Fibroblast of lung (primary cell): ENCODE measurements at regions not wholly inside any gene's neighbourhood (a gene's known extent, or its start where the extent isn't known, plus 50 kb on each side); places are given as distances from the start of the nearest gene placed in this dataset.

Experiments
- DNase-seq, 2 donors: peaks; one replicate each; pipeline versions ENCODE4 v3.0.0 to v3.0.0-alpha.2; 2010; ENCODE audit warnings: low read depth in 2 of 2
- H2AFZ ChIP-seq: 2 replicates; pipeline ENCODE4 v1.5.1; 2012; ENCODE audit warnings: low read length, control low read depth, inconsistent platforms
- H3K27ac ChIP-seq: 2 replicates; pipeline ENCODE4 v1.5.1; 2011; ENCODE audit warnings: low read length, control low read depth; ENCODE audit not compliant: insufficient read depth
- H3K27me3 ChIP-seq: 2 replicates; pipeline ENCODE4 v1.5.1; 2011; ENCODE audit warnings: mild to moderate bottlenecking, low read length; ENCODE audit not compliant: control insufficient read depth, insufficient read depth
- H3K36me3 ChIP-seq: 2 replicates; pipeline ENCODE4 v1.5.1; 2011; ENCODE audit warnings: low read length; ENCODE audit not compliant: control insufficient read depth, insufficient read depth
- H3K4me1 ChIP-seq: 2 replicates; pipeline ENCODE4 v1.5.1; 2011; ENCODE audit warnings: low read length; ENCODE audit not compliant: control insufficient read depth, insufficient read depth; ENCODE audit errors: extremely low read depth
- H3K4me2 ChIP-seq: 2 replicates; pipeline ENCODE4 v1.5.1; 2011; ENCODE audit warnings: low read length, control low read depth; ENCODE audit not compliant: insufficient read depth; ENCODE audit errors: extremely low read depth
- H3K4me3 ChIP-seq, 4 experiments: fragments of 200-600 bp in 1 of 4; sonication (generic) in 1 of 4; replicated peaks in 1 of 4; 2 replicates each; pipeline ENCODE4 v1.5.1; 2011 to 2016; ENCODE audit warnings: low read length in 4 of 4, low read depth in 3 of 4, mild to moderate bottlenecking in 3 of 4, control low read depth in 2 of 4, inconsistent platforms in 1 of 4, mixed read lengths in 1 of 4; ENCODE audit not compliant: insufficient read depth in 1 of 4; ENCODE audit errors: control extremely low read depth in 1 of 4
- H3K79me2 ChIP-seq: 2 replicates; pipeline ENCODE4 v1.5.1; 2012; ENCODE audit warnings: mild to moderate bottlenecking, low read length, inconsistent platforms; ENCODE audit not compliant: control insufficient read depth, insufficient read depth
- H3K9ac ChIP-seq: 2 replicates; pipeline ENCODE4 v1.5.1; 2011; ENCODE audit warnings: mild to moderate bottlenecking, low read length, control low read depth; ENCODE audit not compliant: insufficient read depth
- H3K9me3 ChIP-seq: 2 replicates; pipeline ENCODE4 v1.5.1; 2012; ENCODE audit warnings: low read depth, low read length; ENCODE audit not compliant: control insufficient read depth, insufficient read depth
- H4K20me1 ChIP-seq: 2 replicates; pipeline ENCODE4 v1.5.1; 2011; ENCODE audit warnings: low read length; ENCODE audit not compliant: control insufficient read depth, insufficient read depth; ENCODE audit errors: extremely low read depth
- EZH2 ChIP-seq: IDR thresholded peaks from 2 replicates; pipeline ENCODE4 v1.5.1; 2012; ENCODE audit warnings: low read length, control low read depth, mild to moderate bottlenecking; ENCODE audit errors: missing control alignments
- TF ChIP-seq, protein P1 (sequence below), 2 donors: IDR thresholded peaks in 1 of 2; conservative IDR thresholded peaks in 1 of 2; 1 replicate in 1 of 2; 2 replicates in 1 of 2; pipeline ENCODE4 v1.5.1; 2011 to 2012; ENCODE audit warnings: low read length in 2 of 2, control low read depth in 1 of 2, inconsistent platforms in 1 of 2, low read depth in 1 of 2, mild to moderate bottlenecking in 1 of 2

GRCh38 chr7:84363741-84364140, 169.2 kb upstream of the SEMA3A start:
- Histone ChIP-seq H3K9ac (no peak overlapping the region), H4K20me1 (no peaks in the 10 kb centered on the region), H3K79me2 (no peaks in the 10 kb centered on the region), H3K27me3 (no peaks in the 10 kb centered on the region), H3K4me3 (no peak overlapping the region), H3K4me2 (no peak overlapping the region), H3K4me1 (no peaks in the 10 kb centered on the region), H3K9me3 (no peaks in the 10 kb centered on the region), H2AFZ (peak overlapping the region; percentile 34), H3K27ac (no peak overlapping the region), H3K36me3 (no peaks in the 10 kb centered on the region)
- no peak for TF ChIP-seq EZH2
- TF ChIP-seq, protein P1, sequence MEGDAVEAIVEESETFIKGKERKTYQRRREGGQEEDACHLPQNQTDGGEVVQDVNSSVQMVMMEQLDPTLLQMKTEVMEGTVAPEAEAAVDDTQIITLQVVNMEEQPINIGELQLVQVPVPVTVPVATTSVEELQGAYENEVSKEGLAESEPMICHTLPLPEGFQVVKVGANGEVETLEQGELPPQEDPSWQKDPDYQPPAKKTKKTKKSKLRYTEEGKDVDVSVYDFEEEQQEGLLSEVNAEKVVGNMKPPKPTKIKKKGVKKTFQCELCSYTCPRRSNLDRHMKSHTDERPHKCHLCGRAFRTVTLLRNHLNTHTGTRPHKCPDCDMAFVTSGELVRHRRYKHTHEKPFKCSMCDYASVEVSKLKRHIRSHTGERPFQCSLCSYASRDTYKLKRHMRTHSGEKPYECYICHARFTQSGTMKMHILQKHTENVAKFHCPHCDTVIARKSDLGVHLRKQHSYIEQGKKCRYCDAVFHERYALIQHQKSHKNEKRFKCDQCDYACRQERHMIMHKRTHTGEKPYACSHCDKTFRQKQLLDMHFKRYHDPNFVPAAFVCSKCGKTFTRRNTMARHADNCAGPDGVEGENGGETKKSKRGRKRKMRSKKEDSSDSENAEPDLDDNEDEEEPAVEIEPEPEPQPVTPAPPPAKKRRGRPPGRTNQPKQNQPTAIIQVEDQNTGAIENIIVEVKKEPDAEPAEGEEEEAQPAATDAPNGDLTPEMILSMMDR (conservative IDR thresholded peaks at IDR 0.05 in 1 of 2, IDR thresholded peaks at IDR 0.05 in 1 of 2; ENCODE audit: low read depth in 1 of 2, low read length in 2 of 2) = no peak
- no peak for DNase-seq

GRCh38 chr7:84362828-84363227, 168.2 kb upstream of the SEMA3A start:
- Histone ChIP-seq H3K9ac (no peak overlapping the region), H3K27ac (no peak overlapping the region), H3K4me2 (no peak overlapping the region), H3K4me1 (no peaks in the 10 kb centered on the region), H3K36me3 (no peaks in the 10 kb centered on the region), H4K20me1 (no peaks in the 10 kb centered on the region), H3K9me3 (no peaks in the 10 kb centered on the region), H3K27me3 (no peaks in the 10 kb centered on the region), H3K79me2 (no peaks in the 10 kb centered on the region), H2AFZ (peak overlapping the region; percentile 4), H3K4me3 (no peak overlapping the region)
- no peak for DNase-seq
- TF ChIP-seq, protein P1 (conservative IDR thresholded peaks at IDR 0.05 in 1 of 2, IDR thresholded peaks at IDR 0.05 in 1 of 2; ENCODE audit: low read depth in 1 of 2, low read length in 2 of 2) = no peak
- no peak for TF ChIP-seq EZH2

GRCh38 chr7:84362360-84362759, 167.8 kb upstream of the SEMA3A start:
- Histone ChIP-seq H3K9ac (no peak overlapping the region), H3K27ac (no peak overlapping the region), H3K4me3 (no peak overlapping the region), H3K36me3 (no peaks in the 10 kb centered on the region), H3K79me2 (no peaks in the 10 kb centered on the region), H3K4me2 (no peak overlapping the region), H4K20me1 (no peaks in the 10 kb centered on the region), H2AFZ (no peak overlapping the region), H3K27me3 (no peaks in the 10 kb centered on the region), H3K4me1 (no peaks in the 10 kb centered on the region), H3K9me3 (no peaks in the 10 kb centered on the region)
- TF ChIP-seq, protein P1 (conservative IDR thresholded peaks at IDR 0.05 in 1 of 2, IDR thresholded peaks at IDR 0.05 in 1 of 2; ENCODE audit: low read depth in 1 of 2, low read length in 2 of 2) = no peak
- no peak for TF ChIP-seq EZH2
- DNase-seq = no peak
